ENCODE measurements at regions not wholly inside any gene's neighbourhood (a gene's known extent, or its start where the extent isn't known, plus 50 kb on each side); places are given as distances from the start of the nearest gene placed in this dataset.

DNA sequence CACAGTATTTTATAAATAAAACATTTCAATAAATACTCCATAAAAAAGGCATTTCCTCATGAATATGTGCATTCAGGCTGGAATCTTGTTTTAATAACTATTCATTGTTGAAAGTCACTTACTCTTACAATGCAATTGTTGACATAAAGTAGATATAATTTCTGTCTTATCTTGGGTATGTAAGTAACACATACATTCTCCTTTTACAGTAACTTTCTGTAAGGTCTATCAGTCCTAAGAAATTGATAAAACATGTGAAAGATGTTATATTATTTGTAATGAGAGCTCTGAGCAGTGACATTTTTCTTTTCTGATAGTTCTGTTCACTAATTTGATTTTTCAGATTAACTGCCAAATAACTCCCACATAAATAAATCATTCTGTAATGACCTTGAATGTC, 1249.2 kb downstream of the STIM2 start:
- TF ChIP-seq CTCF (IDR thresholded peaks at IDR 0.05) (no peak), POLR2A (IDR thresholded peaks at IDR 0.05) (no peak)

All from body of pancreas (tissue), 4 donors.